ENCODE measurements at regions not wholly inside any gene's neighbourhood (a gene's known extent, or its start where the extent isn't known, plus 50 kb on each side); places are given as distances from the start of the nearest gene placed in this dataset.
A peak's percentile ranks its signal among the peaks of the same experiment; 100 is the strongest.

DNA sequence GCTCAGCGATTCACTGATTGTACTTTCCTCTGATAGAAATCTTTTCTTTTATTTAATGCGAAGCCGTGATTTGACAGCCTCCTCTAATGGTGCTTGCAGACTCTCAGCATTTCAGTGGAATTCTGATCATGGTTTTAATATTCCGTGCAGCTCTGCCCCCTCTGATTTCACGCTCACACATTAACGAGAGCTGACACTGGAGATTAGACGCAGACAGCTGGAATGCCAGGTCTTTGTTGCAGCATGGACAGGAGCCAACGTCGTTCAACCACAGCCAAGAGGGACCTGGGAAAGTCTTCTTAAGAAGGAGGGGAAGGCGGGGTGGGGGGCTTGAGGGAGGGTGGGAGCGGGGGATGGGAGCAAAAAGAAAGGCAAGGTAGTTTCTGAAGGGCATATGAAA is 186.4 kb downstream of the BLID start:
- Mint-ChIP-seq H3K27ac (no peak overlapping the region), H3K4me3 (no peak overlapping the region), H3K27me3 (peaks cover 27% of the 10 kb centered on the region), H3K9me3 (ENCODE audit: insufficient read depth) (no peaks in the 10 kb centered on the region), H3K4me1 (no peaks in the 10 kb centered on the region)
- no peak for ATAC-seq (ENCODE audit: low read depth)
- intact Hi-C loops (cut with micrococcal nuclease) = no loop called here
- ChIA-PET POLR2A (no interaction called here), CTCF (interaction anchor here (1.2 kb wide), 1 partner anchor 274 kb away, joined by 3 read pairs; no protein-coding TSS in a partner anchor)
- TF ChIP-seq, protein P1, sequence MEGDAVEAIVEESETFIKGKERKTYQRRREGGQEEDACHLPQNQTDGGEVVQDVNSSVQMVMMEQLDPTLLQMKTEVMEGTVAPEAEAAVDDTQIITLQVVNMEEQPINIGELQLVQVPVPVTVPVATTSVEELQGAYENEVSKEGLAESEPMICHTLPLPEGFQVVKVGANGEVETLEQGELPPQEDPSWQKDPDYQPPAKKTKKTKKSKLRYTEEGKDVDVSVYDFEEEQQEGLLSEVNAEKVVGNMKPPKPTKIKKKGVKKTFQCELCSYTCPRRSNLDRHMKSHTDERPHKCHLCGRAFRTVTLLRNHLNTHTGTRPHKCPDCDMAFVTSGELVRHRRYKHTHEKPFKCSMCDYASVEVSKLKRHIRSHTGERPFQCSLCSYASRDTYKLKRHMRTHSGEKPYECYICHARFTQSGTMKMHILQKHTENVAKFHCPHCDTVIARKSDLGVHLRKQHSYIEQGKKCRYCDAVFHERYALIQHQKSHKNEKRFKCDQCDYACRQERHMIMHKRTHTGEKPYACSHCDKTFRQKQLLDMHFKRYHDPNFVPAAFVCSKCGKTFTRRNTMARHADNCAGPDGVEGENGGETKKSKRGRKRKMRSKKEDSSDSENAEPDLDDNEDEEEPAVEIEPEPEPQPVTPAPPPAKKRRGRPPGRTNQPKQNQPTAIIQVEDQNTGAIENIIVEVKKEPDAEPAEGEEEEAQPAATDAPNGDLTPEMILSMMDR (IDR thresholded peaks at IDR 0.05) = no peak
- no peak for TF ChIP-seq EZH2 (IDR thresholded peaks at IDR 0.05; ENCODE audit: borderline replicate concordance, insufficient read depth, low read depth, low read length, poor library complexity, severe bottlenecking)
- WGBS (ENCODE audit: insufficient coverage) = 6% methylated on average over 9 of the region's 11 CpGs
- peak overlapping the region; percentile 72 for H3K4me2 ChIP-seq (replicated peaks; ENCODE audit: low read depth, low read length, poor library complexity, severe bottlenecking)
- peaks cover 9 to 14% of the 10 kb centered on the region in 2 donors for H3K4me1 ChIP-seq (ENCODE audit: control insufficient read depth in 2 of 2, insufficient read depth in 2 of 2, low read length in 2 of 2)
- H3K4me3 ChIP-seq (ENCODE audit: control extremely low read depth in 1 of 5, extremely low read depth in 1 of 5, insufficient read depth in 1 of 5, low read depth in 2 of 5, low read length in 4 of 5) = no peak overlapping the region
- no peak for DNase-seq
- no peaks in the 10 kb centered on the region for H3K9me3 ChIP-seq (ENCODE audit: control extremely low read depth in 1 of 3, control insufficient read depth in 2 of 3, insufficient read depth in 1 of 3, low read length in 2 of 3)
- H4K20me1 ChIP-seq (ENCODE audit: control insufficient read depth, insufficient read depth, low read length, poor library complexity, severe bottlenecking) = no peaks in the 10 kb centered on the region
- H3K79me2 ChIP-seq (ENCODE audit: control insufficient read depth, insufficient read depth, low read length) = no peaks in the 10 kb centered on the region
- no peak overlapping the region for H3K27ac ChIP-seq (ENCODE audit: low read length in 2 of 2)
- no peak overlapping the region for H3K9ac ChIP-seq (ENCODE audit: low read length)
- H3K27me3 ChIP-seq (replicated peaks in 1 of 4; ENCODE audit: control extremely low read depth in 1 of 4, control insufficient read depth in 3 of 4, insufficient read depth in 4 of 4, low read length in 3 of 4) = peaks cover 0 to 12% (median 3%) of the 10 kb centered on the region in 4 experiments
- H3K36me3 ChIP-seq (replicated peaks in 1 of 2; ENCODE audit: control extremely low read depth in 1 of 2, control insufficient read depth in 1 of 2, extremely low read depth in 1 of 2, insufficient read depth in 2 of 2, low read length in 1 of 2) = no peaks in the 10 kb centered on the region
- no peak overlapping the region for H2AFZ ChIP-seq (ENCODE audit: insufficient read depth, low read depth, low read length, poor library complexity, severe bottlenecking)

GRCh38 chr11:121928597-121929580 is 187.1 kb downstream of the BLID start:
- Histone ChIP-seq H3K27ac (ENCODE audit: low read length in 2 of 2) (no peak overlapping the region), H2AFZ (ENCODE audit: insufficient read depth, low read depth, low read length, poor library complexity, severe bottlenecking) (no peak overlapping the region), H3K79me2 (ENCODE audit: control insufficient read depth, insufficient read depth, low read length) (no peaks in the 10 kb centered on the region), H4K20me1 (ENCODE audit: control insufficient read depth, insufficient read depth, low read length, poor library complexity, severe bottlenecking) (no peaks in the 10 kb centered on the region), H3K4me3 (ENCODE audit: control extremely low read depth in 1 of 5, extremely low read depth in 1 of 5, insufficient read depth in 1 of 5, low read depth in 2 of 5, low read length in 4 of 5) (no peak overlapping the region), H3K36me3 (replicated peaks in 1 of 2; ENCODE audit: control extremely low read depth in 1 of 2, control insufficient read depth in 1 of 2, extremely low read depth in 1 of 2, insufficient read depth in 2 of 2, low read length in 1 of 2) (no peaks in the 10 kb centered on the region), H3K9me3 (ENCODE audit: control extremely low read depth in 1 of 3, control insufficient read depth in 2 of 3, insufficient read depth in 1 of 3, low read length in 2 of 3) (no peaks in the 10 kb centered on the region), H3K4me1 (ENCODE audit: control insufficient read depth in 2 of 2, insufficient read depth in 2 of 2, low read length in 2 of 2) (peaks cover 9 to 14% of the 10 kb centered on the region in 2 donors), H3K9ac (ENCODE audit: low read length) (no peak overlapping the region), H3K4me2 (replicated peaks; ENCODE audit: low read depth, low read length, poor library complexity, severe bottlenecking) (peak overlapping the region; percentile 72), H3K27me3 (replicated peaks in 1 of 4; ENCODE audit: control extremely low read depth in 1 of 4, control insufficient read depth in 3 of 4, insufficient read depth in 4 of 4, low read length in 3 of 4) (peaks cover 0 to 12% (median 3%) of the 10 kb centered on the region in 4 experiments)
- TF ChIP-seq, protein P1 (IDR thresholded peaks at IDR 0.05) = no peak
- no peak for TF ChIP-seq EZH2 (IDR thresholded peaks at IDR 0.05; ENCODE audit: borderline replicate concordance, insufficient read depth, low read depth, low read length, poor library complexity, severe bottlenecking)
- H3K4me1 Mint-ChIP-seq = no peaks in the 10 kb centered on the region
- intact Hi-C loops (cut with micrococcal nuclease) = no loop called here
- 78% methylated on average over 7 of the region's 16 CpGs for WGBS (ENCODE audit: insufficient coverage)
- H3K4me3 Mint-ChIP-seq = no peak overlapping the region
- ATAC-seq (ENCODE audit: low read depth) (no peak), DNase-seq (no peak)
- ChIA-PET POLR2A (no interaction called here), CTCF (no interaction called here)
- H3K27ac Mint-ChIP-seq = no peak overlapping the region
- peaks cover 32% of the 10 kb centered on the region for H3K27me3 Mint-ChIP-seq
- H3K9me3 Mint-ChIP-seq (ENCODE audit: insufficient read depth) = no peaks in the 10 kb centered on the region
